SJSA1 (cell line): ENCODE measurements at regions not wholly inside any gene's neighbourhood (a gene's known extent, or its start where the extent isn't known, plus 50 kb on each side); places are given as distances from the start of the nearest gene placed in this dataset.
"Not testable (repeated sequence)": the region's sequence is repeated elsewhere in the genome, so short reads cannot be mapped to it uniquely, and the experiment has no call there.

Experiments
- DNase-seq, 2 experiments: peaks; one replicate each; pipeline ENCODE4 v3.0.0-alpha.2; 2015 to 2020; ENCODE audit warnings: low spot score in 2 of 2, low read depth in 1 of 2
- H3K27ac ChIP-seq: fragments of 250-450 bp; sonication (Bioruptor Pico); 2 replicates; pipeline ENCODE4 v1.5.1; 2020; ENCODE audit warnings: mild to moderate bottlenecking, moderate library complexity
- H3K27me3 ChIP-seq: fragments of 250-450 bp; sonication (Bioruptor Pico); replicated peaks from 2 replicates; pipeline ENCODE4 v1.5.1; 2020; ENCODE audit warnings: mild to moderate bottlenecking, moderate library complexity
- H3K36me3 ChIP-seq: fragments of 250-450 bp; sonication (Bioruptor Pico); 2 replicates; pipeline ENCODE4 v1.5.1; 2020; ENCODE audit warnings: mild to moderate bottlenecking
- H3K4me1 ChIP-seq: fragments of 250-450 bp; sonication (Bioruptor Pico); replicated peaks from 2 replicates; pipeline ENCODE4 v1.6.1; 2021; ENCODE audit warnings: mild to moderate bottlenecking
- H3K4me3 ChIP-seq: fragments of 250-450 bp; sonication (Bioruptor Pico); 2 replicates; pipeline ENCODE4 v1.5.1; 2020; ENCODE audit warnings: mild to moderate bottlenecking
- H3K9me3 ChIP-seq: fragments of 250-450 bp; sonication (Bioruptor Pico); replicated peaks from 2 replicates; pipeline ENCODE4 v1.5.1; 2020; ENCODE audit warnings: mild to moderate bottlenecking

DNA sequence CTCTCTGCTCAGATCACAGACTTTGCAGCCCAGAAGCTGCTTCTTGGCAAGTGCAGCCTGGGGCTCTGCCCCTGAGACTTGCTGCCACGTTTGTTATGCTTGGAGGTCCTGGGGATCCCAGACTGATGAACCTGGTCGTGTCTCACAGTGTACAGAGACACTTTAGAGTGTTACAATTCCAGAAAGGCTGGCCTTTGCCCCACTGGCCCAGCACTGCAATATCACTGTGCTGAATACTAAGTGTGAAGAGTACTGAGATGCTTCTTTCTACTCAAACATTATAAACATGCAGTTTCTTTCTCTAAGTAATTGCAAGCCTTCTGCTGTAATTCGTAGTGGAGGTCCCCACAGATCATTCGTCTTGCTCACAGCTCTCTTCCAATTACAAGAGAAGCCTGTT lies 133.2 kb downstream of the MAP3K21 start:
- Histone ChIP-seq H3K4me3 (no peak overlapping the region), H3K9me3 (no peaks in the 10 kb centered on the region), H3K36me3 (no peaks in the 10 kb centered on the region), H3K27me3 (no peaks in the 10 kb centered on the region), H3K4me1 (no peaks in the 10 kb centered on the region), H3K27ac (no peak overlapping the region)
- no peak for DNase-seq

- H3K4me1 ChIP-seq, result no peaks in the 10 kb centered on the region
- no peak overlapping the region for H3K27ac ChIP-seq
- H3K27me3 ChIP-seq, result no peaks in the 10 kb centered on the region
- no peaks in the 10 kb centered on the region for H3K9me3 ChIP-seq
- H3K36me3 ChIP-seq, result no peaks in the 10 kb centered on the region
- no peak for DNase-seq
- H3K4me3 ChIP-seq, result no peak overlapping the region
Measured at GRCh38 chr1:233461847-233462246, 134.3 kb downstream of the MAP3K21 start.

GRCh38 chr1:233463333-233463732 lies 135.8 kb downstream of the MAP3K21 start:
- Histone ChIP-seq H3K36me3 (no peaks in the 10 kb centered on the region), H3K4me3 (no peak overlapping the region), H3K4me1 (no peaks in the 10 kb centered on the region), H3K27ac (no peak overlapping the region), H3K9me3 (no peaks in the 10 kb centered on the region), H3K27me3 (no peaks in the 10 kb centered on the region)
- DNase-seq, result no peak

DNA sequence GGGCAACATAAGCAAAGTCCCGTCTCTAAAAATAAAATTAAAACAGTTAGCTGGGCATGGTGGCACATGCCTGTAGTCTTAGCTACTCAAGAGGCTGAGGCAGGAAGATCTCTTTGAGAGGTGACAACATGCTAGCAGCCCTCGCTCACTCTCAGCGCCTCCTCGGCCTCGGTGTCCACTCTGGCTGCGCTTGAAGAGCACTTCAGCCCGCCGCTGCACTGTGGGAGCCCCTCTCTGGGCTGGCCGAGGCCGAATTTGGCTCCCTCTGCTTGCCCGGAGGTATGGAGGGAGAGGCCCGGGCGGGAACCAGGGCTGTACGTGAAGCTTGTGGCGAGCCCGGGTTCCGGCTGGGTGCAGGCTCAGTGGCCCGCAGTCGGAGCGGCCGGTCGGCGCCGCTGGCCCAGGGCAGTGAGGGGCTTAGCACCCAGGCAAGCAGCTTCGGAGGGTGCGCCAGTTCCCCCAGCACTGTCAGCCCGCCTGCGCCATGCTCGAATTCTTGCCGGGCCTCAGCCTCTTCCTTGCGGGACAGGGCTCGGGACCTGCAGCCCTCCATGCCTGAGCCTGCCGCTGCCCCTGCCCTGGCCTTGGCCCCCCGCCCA lies 138.3 kb downstream of the MAP3K21 start:
- no peak overlapping the region for H3K4me3 ChIP-seq

GRCh38 chr1:233470741-233471499 lies 143.0 kb upstream of the KCNK1 start:
- Histone ChIP-seq H3K4me3 (no peak overlapping the region), H3K27ac (no peak overlapping the region), H3K9me3 (no peaks in the 10 kb centered on the region), H3K27me3 (no peaks in the 10 kb centered on the region), H3K36me3 (no peaks in the 10 kb centered on the region), H3K4me1 (no peaks in the 10 kb centered on the region)
- DNase-seq, result no peak

More for the DNA sequence above, 138.3 kb downstream of the MAP3K21 start:
- Histone ChIP-seq H3K9me3 (no peaks in the 10 kb centered on the region), H3K27ac (no peak overlapping the region), H3K27me3 (no peaks in the 10 kb centered on the region), H3K4me1 (no peaks in the 10 kb centered on the region), H3K36me3 (no peaks in the 10 kb centered on the region)
- no peak for DNase-seq

DNA sequence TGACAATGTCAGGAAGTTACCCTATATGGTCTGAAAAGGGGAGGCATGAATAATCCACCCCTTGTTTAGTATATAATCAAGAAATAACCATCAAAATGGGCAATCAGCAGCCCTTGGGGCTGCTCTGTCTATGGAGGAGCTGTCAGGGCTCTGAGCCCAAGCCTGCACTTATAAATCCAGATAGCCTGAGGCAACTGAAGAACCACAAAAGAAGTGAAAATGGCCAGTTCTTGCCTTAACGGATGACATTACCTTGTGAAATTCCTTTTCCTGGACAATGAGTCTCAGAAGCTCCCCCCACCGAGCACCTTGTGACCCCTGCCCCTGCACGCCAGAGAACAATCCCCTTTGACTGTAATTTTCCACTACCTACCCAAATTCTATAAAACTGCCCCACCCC lies 142.1 kb upstream of the KCNK1 start:
- not testable (repeated sequence) for H3K27me3 ChIP-seq, H3K4me1 ChIP-seq, DNase-seq, H3K36me3 ChIP-seq, H3K27ac ChIP-seq, H3K9me3 ChIP-seq, H3K4me3 ChIP-seq

DNA sequence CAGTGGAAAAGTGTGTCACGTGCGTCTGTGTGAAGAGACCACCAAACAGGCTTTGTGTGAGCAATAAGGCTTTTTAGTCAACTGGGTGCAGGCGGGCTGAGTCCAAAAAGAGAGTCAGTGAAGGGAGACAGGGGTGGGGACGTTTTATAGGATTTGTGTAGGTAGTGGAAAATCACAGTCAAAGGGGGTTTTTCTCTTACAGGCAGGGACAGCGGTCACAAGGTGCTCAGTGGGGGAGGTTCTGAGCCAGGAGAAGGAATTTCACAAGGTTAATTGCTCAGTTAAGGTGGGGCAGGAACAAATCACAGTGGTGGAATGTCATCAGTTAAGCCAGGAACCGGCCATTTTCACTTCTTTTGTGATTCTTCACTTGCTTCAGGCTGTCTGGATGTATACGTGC lies 141.1 kb upstream of the KCNK1 start:
- DNase-seq, H3K27ac ChIP-seq, H3K4me3 ChIP-seq, H3K4me1 ChIP-seq, H3K36me3 ChIP-seq, H3K27me3 ChIP-seq, H3K9me3 ChIP-seq: not testable (repeated sequence)

GRCh38 chr1:233473549-233474204 lies 140.2 kb upstream of the KCNK1 start:
- Histone ChIP-seq H3K27ac (no peak overlapping the region), H3K27me3 (no peaks in the 10 kb centered on the region)

GRCh38 chr1:233477359-233477758 lies 136.5 kb upstream of the KCNK1 start:
- no peak for DNase-seq
- no peaks in the 10 kb centered on the region for H3K9me3 ChIP-seq
- H3K36me3 ChIP-seq, result no peaks in the 10 kb centered on the region
- no peak overlapping the region for H3K4me3 ChIP-seq
- H3K4me1 ChIP-seq, result no peaks in the 10 kb centered on the region
- no peak overlapping the region for H3K27ac ChIP-seq
- no peaks in the 10 kb centered on the region for H3K27me3 ChIP-seq

More at GRCh38 chr1:233473549-233474204, 140.2 kb upstream of the KCNK1 start:
- no peak for DNase-seq
- Histone ChIP-seq H3K4me1 (no peaks in the 10 kb centered on the region), H3K36me3 (no peaks in the 10 kb centered on the region), H3K9me3 (no peaks in the 10 kb centered on the region), H3K4me3 (no peak overlapping the region)

- Histone ChIP-seq H3K4me3 (no peak overlapping the region), H3K27me3 (no peaks in the 10 kb centered on the region), H3K36me3 (no peaks in the 10 kb centered on the region), H3K9me3 (no peaks in the 10 kb centered on the region), H3K4me1 (no peaks in the 10 kb centered on the region), H3K27ac (no peak overlapping the region)
- no peak for DNase-seq
Measured at GRCh38 chr1:233478611-233479010, 135.3 kb upstream of the KCNK1 start.

- no peaks in the 10 kb centered on the region for H3K27me3 ChIP-seq
- no peaks in the 10 kb centered on the region for H3K9me3 ChIP-seq
- no peak overlapping the region for H3K4me3 ChIP-seq
- no peaks in the 10 kb centered on the region for H3K4me1 ChIP-seq
- DNase-seq, result no peak
- no peak overlapping the region for H3K27ac ChIP-seq
- H3K36me3 ChIP-seq, result no peaks in the 10 kb centered on the region
Measured at GRCh38 chr1:233479110-233479890, 134.6 kb upstream of the KCNK1 start.

DNA sequence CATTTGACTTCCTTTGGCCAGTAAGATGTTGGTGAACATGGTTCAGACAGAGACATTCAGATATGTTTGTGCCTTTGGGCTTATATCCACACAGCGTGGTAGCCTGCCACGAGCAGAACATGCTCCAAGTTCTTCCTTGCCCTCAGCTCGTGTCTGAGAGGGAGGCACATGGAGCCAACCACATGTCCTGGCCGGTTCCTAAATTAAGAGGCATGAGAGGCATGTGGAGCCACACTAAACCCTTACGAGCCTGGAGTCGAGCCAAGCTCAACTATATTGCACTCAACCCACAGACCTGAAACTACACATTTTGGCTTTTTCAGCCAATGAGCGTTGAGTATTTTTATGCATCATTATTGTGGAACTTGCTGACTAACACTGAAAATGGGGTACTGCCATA lies 133.7 kb upstream of the KCNK1 start:
- Histone ChIP-seq H3K4me1 (no peaks in the 10 kb centered on the region), H3K27me3 (no peaks in the 10 kb centered on the region), H3K27ac (no peak overlapping the region), H3K36me3 (no peaks in the 10 kb centered on the region), H3K9me3 (no peaks in the 10 kb centered on the region), H3K4me3 (no peak overlapping the region)
- no peak for DNase-seq

- Histone ChIP-seq H3K9me3 (no peaks in the 10 kb centered on the region), H3K4me1 (no peaks in the 10 kb centered on the region), H3K27me3 (no peaks in the 10 kb centered on the region), H3K4me3 (no peak overlapping the region), H3K36me3 (no peaks in the 10 kb centered on the region), H3K27ac (no peak overlapping the region)
- no peak for DNase-seq
Measured at GRCh38 chr1:233482388-233482787, 131.5 kb upstream of the KCNK1 start.

DNA sequence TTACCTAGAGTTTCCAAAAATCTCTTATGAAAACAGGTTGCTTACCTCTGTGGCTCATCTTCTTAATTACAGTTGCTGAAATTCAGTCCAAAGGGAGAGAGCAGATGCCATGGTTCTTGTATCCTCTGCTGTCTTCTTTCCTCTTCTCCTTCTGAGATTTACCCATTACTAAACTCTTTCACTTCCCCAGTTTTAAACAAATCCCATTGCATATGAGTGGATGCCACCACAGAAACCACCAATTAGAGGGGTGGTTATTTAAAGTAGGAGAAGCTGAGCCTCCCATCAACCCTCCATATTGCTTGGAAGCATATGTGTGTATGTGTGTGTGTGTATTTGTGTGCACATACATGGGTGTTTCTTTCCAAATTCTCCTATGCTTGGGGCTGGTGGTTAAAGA lies 128.5 kb upstream of the KCNK1 start:
- Histone ChIP-seq H3K4me3 (no peak overlapping the region), H3K27me3 (no peaks in the 10 kb centered on the region), H3K27ac (no peak overlapping the region), H3K4me1 (no peaks in the 10 kb centered on the region), H3K36me3 (no peaks in the 10 kb centered on the region), H3K9me3 (no peaks in the 10 kb centered on the region)
- DNase-seq, result no peak
